GM23338 (cell line): ENCODE measurements at regions not wholly inside any gene's neighbourhood (a gene's known extent, or its start where the extent isn't known, plus 50 kb on each side); places are given as distances from the start of the nearest gene placed in this dataset.

Experiments
- ATAC-seq: fragments of 200-7000 bp; cut with Tn5 transposase; 3 replicates; pipeline ENCODE4 v1.9.1; 2020
- DNase-seq: peaks from one replicate; pipeline ENCODE4 v3.0.0-alpha.2; 2015; ENCODE audit warnings: low spot score
- H2AFZ ChIP-seq: fragments of 200-600 bp; sonication (generic); 2 replicates; pipeline ENCODE4 v1.8.0; 2016; ENCODE audit warnings: antibody characterized with exemption, mild to moderate bottlenecking, moderate library complexity
- H3F3A ChIP-seq: fragments of 200-600 bp; sonication (generic); replicated peaks from 2 replicates; pipeline ENCODE4 v1.8.0; 2017; ENCODE audit warnings: antibody characterized with exemption, mixed run types, low read depth
- H3K27ac ChIP-seq: fragments of 200-600 bp; sonication (generic); 2 replicates; pipeline ENCODE4 v1.6.1; 2016; ENCODE audit warnings: low read depth
- H3K27me3 ChIP-seq: fragments of 200-600 bp; sonication (generic); 2 replicates; pipeline ENCODE4 v1.8.0; 2016; ENCODE audit warnings: mild to moderate bottlenecking, mixed run types, moderate library complexity; ENCODE audit not compliant: insufficient read depth
- H3K36me3 ChIP-seq: fragments of 200-600 bp; sonication (generic); 2 replicates; pipeline ENCODE4 v1.8.0; 2016; ENCODE audit warnings: mild to moderate bottlenecking; ENCODE audit not compliant: insufficient read depth
- H3K4me1 ChIP-seq: fragments of 200-600 bp; sonication (generic); 2 replicates; pipeline ENCODE4 v1.8.0; 2016; ENCODE audit warnings: mild to moderate bottlenecking, moderate library complexity; ENCODE audit not compliant: insufficient read depth
- H3K4me2 ChIP-seq: fragments of 200-600 bp; sonication (generic); 2 replicates; pipeline ENCODE4 v1.7.1; 2017; ENCODE audit warnings: mixed run types
- H3K4me3 ChIP-seq: fragments of 200-600 bp; sonication (generic); 2 replicates; pipeline ENCODE4 v1.6.1; 2016; ENCODE audit warnings: mixed run types
- H3K79me2 ChIP-seq: fragments of 200-600 bp; sonication (generic); replicated peaks from 2 replicates; pipeline ENCODE4 v1.8.0; 2017; ENCODE audit warnings: mild to moderate bottlenecking; ENCODE audit not compliant: insufficient read depth
- H3K9me2 ChIP-seq: fragments of 200-600 bp; sonication (generic); 2 replicates; pipeline ENCODE4 v1.8.0; 2017; ENCODE audit not compliant: insufficient read depth
- H4K20me1 ChIP-seq: fragments of 200-600 bp; sonication (generic); replicated peaks from 2 replicates; pipeline ENCODE4 v1.8.0; 2017; ENCODE audit warnings: mild to moderate bottlenecking; ENCODE audit not compliant: insufficient read depth
- H3K27ac Mint-ChIP-seq: 2 replicates; pipeline ENCODE4 v1.8.0; 2020; ENCODE audit warnings: inconsistent platforms, mild to moderate bottlenecking, moderate library complexity, mixed read lengths
- H3K27me3 Mint-ChIP-seq: 3 replicates; pipeline ENCODE4 v1.8.0; 2022; ENCODE audit warnings: low read depth, mild to moderate bottlenecking, moderate library complexity, mixed read lengths, inconsistent platforms; ENCODE audit not compliant: insufficient read depth, poor library complexity
- H3K36me3 Mint-ChIP-seq: 3 replicates; pipeline ENCODE4 v1.8.0; 2021; ENCODE audit warnings: low read depth, mild to moderate bottlenecking, inconsistent platforms, moderate library complexity, mixed read lengths
- H3K4me1 Mint-ChIP-seq: 3 replicates; pipeline ENCODE4 v1.8.0; 2020; ENCODE audit warnings: mild to moderate bottlenecking, inconsistent platforms, mixed read lengths
- H3K4me3 Mint-ChIP-seq: 3 replicates; pipeline ENCODE4 v1.8.0; 2021; ENCODE audit warnings: moderate library complexity, mild to moderate bottlenecking, inconsistent platforms, mixed read lengths
- H3K9me3 Mint-ChIP-seq: 3 replicates; pipeline ENCODE4 v1.8.0; 2020; ENCODE audit warnings: moderate library complexity, mild to moderate bottlenecking, inconsistent platforms, mixed read lengths
- EZH2 ChIP-seq: fragments of 200-600 bp; sonication (generic); IDR thresholded peaks from one replicate; pipeline ENCODE4 v1.8.0; 2017; ENCODE audit warnings: antibody characterized with exemption, mild to moderate bottlenecking, low read depth; ENCODE audit not compliant: unreplicated experiment
- EZH2phosphoT487 ChIP-seq: fragments of 200-600 bp; sonication (generic); IDR thresholded peaks from one replicate; pipeline ENCODE4 v1.8.1; 2018; ENCODE audit warnings: antibody characterized with exemption; ENCODE audit not compliant: unreplicated experiment
- JUNB ChIP-seq: IDR thresholded peaks from one replicate; pipeline ENCODE4 v1.6.1; 2016; ENCODE audit warnings: antibody characterized with exemption; ENCODE audit not compliant: unreplicated experiment
- NANOG ChIP-seq: IDR thresholded peaks from 2 replicates; pipeline ENCODE4 v1.6.1; 2016; ENCODE audit warnings: antibody characterized with exemption, borderline replicate concordance
- POLR2AphosphoS5 ChIP-seq: IDR thresholded peaks from 2 replicates; pipeline ENCODE4 v1.6.1; 2016; ENCODE audit warnings: antibody characterized with exemption, low read depth
- STAT1 ChIP-seq: IDR thresholded peaks from one replicate; pipeline ENCODE4 v1.6.1; 2016; ENCODE audit warnings: antibody characterized with exemption; ENCODE audit not compliant: unreplicated experiment
- ZNF114 ChIP-seq: fragments of 250-450 bp; sonication (Bioruptor Pico); IDR thresholded peaks from 2 replicates; pipeline ENCODE4 v1.5.0; 2020; ENCODE audit warnings: mild to moderate bottlenecking, moderate library complexity
- ZNF331 ChIP-seq: fragments of 250-450 bp; sonication (Bioruptor Pico); IDR thresholded peaks from 2 replicates; pipeline ENCODE4 v1.5.0; 2020; ENCODE audit warnings: low read depth, mild to moderate bottlenecking, moderate library complexity
- TF ChIP-seq, protein P1 (sequence below): IDR thresholded peaks from one replicate; pipeline ENCODE4 v1.6.1; 2018; ENCODE audit warnings: antibody characterized with exemption; ENCODE audit not compliant: unreplicated experiment
- TF ChIP-seq, protein P2 (sequence below), 2 experiments: fragments of 200-600 bp in 1 of 2; sonication (generic) in 1 of 2; conservative IDR thresholded peaks; 2 replicates each; pipeline versions ENCODE4 v1.5.1 to v1.6.1; 2016 to 2017; ENCODE audit warnings: antibody characterized with exemption in 2 of 2, low read depth in 2 of 2, mild to moderate bottlenecking in 2 of 2, moderate library complexity in 1 of 2
- TF ChIP-seq, protein P3 (sequence below): fragments of 250-450 bp; sonication (Bioruptor Pico); IDR thresholded peaks from 2 replicates; pipeline ENCODE4 v1.5.0; 2020; ENCODE audit warnings: mild to moderate bottlenecking, moderate library complexity

DNA sequence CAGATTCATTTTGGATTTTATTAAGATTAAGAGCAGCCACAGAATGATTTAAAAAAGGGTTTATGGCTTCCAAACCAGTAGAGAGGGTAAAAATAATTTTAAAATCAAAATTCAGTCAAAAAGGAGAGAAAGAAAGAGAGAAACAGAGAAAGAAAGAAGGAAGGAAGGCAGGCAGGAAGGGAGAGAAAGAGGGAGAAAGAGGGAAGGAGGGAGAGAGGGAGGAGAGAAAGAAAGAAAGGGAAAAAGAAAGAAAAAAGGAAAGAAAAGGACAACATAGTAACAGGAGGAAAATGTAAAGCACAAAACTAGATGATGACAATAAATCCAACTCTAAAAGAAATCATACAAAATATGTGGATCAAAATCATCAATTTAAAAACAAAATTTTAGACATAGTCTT, 79.6 kb upstream of the FRG1 start:
- Histone ChIP-seq H3F3A (no peaks in the 10 kb centered on the region), H2AFZ (no peak overlapping the region), H3K36me3 (no peaks in the 10 kb centered on the region), H3K27ac (no peak overlapping the region), H4K20me1 (no peaks in the 10 kb centered on the region), H3K4me1 (no peaks in the 10 kb centered on the region), H3K27me3 (no peaks in the 10 kb centered on the region), H3K9me2 (no peaks in the 10 kb centered on the region), H3K4me2 (no peak overlapping the region), H3K79me2 (no peaks in the 10 kb centered on the region), H3K4me3 (no peak overlapping the region)
- no peaks in the 10 kb centered on the region for H3K36me3 Mint-ChIP-seq
- H3K27ac Mint-ChIP-seq = no peak overlapping the region
- H3K4me3 Mint-ChIP-seq = no peak overlapping the region
- DNase-seq (no peak), ATAC-seq (no peak)
- no peaks in the 10 kb centered on the region for H3K27me3 Mint-ChIP-seq
- H3K4me1 Mint-ChIP-seq = no peaks in the 10 kb centered on the region
- H3K9me3 Mint-ChIP-seq = peaks cover 59% of the 10 kb centered on the region
- TF ChIP-seq POLR2AphosphoS5 (no peak), NANOG (no peak), JUNB (no peak), ZNF331 (CRISPR knock-in tag) (no peak)

DNA sequence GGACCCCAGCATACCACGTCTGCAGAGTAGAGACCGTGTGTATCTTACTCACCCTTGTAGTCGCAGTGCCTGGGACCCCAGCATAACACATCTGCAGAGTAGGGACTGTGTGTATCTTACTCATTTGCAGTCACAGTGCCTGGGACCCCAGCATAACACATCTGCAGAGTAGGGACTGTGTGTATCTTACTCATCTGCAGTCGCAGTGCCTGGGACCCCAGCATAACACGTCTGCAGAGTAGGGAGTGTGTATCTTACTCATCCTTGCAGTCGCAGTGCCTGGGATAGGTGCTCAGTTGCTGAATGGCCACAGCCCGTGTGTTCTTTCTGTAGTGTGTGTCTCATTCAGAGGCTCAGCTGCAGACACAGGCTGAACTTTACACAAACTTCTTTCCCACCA, 71.4 kb upstream of the FRG1 start:
- no peak overlapping the region for H3K27ac ChIP-seq
- no peak overlapping the region for H2AFZ ChIP-seq
- no peak overlapping the region for H3K4me2 ChIP-seq
- no peak for ATAC-seq
- Mint-ChIP-seq H3K36me3 (peaks cover 3% of the 10 kb centered on the region; the same call in 1 of the 3 replicates), H3K4me3 (no peak overlapping the region), H3K27me3 (peaks cover 5% of the 10 kb centered on the region), H3K9me3 (peaks cover 54% of the 10 kb centered on the region), H3K4me1 (no peaks in the 10 kb centered on the region), H3K27ac (no peak overlapping the region)
- TF ChIP-seq, protein P1, sequence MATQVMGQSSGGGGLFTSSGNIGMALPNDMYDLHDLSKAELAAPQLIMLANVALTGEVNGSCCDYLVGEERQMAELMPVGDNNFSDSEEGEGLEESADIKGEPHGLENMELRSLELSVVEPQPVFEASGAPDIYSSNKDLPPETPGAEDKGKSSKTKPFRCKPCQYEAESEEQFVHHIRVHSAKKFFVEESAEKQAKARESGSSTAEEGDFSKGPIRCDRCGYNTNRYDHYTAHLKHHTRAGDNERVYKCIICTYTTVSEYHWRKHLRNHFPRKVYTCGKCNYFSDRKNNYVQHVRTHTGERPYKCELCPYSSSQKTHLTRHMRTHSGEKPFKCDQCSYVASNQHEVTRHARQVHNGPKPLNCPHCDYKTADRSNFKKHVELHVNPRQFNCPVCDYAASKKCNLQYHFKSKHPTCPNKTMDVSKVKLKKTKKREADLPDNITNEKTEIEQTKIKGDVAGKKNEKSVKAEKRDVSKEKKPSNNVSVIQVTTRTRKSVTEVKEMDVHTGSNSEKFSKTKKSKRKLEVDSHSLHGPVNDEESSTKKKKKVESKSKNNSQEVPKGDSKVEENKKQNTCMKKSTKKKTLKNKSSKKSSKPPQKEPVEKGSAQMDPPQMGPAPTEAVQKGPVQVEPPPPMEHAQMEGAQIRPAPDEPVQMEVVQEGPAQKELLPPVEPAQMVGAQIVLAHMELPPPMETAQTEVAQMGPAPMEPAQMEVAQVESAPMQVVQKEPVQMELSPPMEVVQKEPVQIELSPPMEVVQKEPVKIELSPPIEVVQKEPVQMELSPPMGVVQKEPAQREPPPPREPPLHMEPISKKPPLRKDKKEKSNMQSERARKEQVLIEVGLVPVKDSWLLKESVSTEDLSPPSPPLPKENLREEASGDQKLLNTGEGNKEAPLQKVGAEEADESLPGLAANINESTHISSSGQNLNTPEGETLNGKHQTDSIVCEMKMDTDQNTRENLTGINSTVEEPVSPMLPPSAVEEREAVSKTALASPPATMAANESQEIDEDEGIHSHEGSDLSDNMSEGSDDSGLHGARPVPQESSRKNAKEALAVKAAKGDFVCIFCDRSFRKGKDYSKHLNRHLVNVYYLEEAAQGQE = no peak
- no peak for TF ChIP-seq NANOG
- TF ChIP-seq STAT1 = no peak
- TF ChIP-seq EZH2phosphoT487 = no peak
- TF ChIP-seq, protein P2, sequence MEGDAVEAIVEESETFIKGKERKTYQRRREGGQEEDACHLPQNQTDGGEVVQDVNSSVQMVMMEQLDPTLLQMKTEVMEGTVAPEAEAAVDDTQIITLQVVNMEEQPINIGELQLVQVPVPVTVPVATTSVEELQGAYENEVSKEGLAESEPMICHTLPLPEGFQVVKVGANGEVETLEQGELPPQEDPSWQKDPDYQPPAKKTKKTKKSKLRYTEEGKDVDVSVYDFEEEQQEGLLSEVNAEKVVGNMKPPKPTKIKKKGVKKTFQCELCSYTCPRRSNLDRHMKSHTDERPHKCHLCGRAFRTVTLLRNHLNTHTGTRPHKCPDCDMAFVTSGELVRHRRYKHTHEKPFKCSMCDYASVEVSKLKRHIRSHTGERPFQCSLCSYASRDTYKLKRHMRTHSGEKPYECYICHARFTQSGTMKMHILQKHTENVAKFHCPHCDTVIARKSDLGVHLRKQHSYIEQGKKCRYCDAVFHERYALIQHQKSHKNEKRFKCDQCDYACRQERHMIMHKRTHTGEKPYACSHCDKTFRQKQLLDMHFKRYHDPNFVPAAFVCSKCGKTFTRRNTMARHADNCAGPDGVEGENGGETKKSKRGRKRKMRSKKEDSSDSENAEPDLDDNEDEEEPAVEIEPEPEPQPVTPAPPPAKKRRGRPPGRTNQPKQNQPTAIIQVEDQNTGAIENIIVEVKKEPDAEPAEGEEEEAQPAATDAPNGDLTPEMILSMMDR (conservative IDR thresholded peaks at IDR 0.05; ENCODE audit: low read depth in 2 of 2) = no peak
- no peak for TF ChIP-seq JUNB
- TF ChIP-seq EZH2 = no peak
- TF ChIP-seq, protein P3, sequence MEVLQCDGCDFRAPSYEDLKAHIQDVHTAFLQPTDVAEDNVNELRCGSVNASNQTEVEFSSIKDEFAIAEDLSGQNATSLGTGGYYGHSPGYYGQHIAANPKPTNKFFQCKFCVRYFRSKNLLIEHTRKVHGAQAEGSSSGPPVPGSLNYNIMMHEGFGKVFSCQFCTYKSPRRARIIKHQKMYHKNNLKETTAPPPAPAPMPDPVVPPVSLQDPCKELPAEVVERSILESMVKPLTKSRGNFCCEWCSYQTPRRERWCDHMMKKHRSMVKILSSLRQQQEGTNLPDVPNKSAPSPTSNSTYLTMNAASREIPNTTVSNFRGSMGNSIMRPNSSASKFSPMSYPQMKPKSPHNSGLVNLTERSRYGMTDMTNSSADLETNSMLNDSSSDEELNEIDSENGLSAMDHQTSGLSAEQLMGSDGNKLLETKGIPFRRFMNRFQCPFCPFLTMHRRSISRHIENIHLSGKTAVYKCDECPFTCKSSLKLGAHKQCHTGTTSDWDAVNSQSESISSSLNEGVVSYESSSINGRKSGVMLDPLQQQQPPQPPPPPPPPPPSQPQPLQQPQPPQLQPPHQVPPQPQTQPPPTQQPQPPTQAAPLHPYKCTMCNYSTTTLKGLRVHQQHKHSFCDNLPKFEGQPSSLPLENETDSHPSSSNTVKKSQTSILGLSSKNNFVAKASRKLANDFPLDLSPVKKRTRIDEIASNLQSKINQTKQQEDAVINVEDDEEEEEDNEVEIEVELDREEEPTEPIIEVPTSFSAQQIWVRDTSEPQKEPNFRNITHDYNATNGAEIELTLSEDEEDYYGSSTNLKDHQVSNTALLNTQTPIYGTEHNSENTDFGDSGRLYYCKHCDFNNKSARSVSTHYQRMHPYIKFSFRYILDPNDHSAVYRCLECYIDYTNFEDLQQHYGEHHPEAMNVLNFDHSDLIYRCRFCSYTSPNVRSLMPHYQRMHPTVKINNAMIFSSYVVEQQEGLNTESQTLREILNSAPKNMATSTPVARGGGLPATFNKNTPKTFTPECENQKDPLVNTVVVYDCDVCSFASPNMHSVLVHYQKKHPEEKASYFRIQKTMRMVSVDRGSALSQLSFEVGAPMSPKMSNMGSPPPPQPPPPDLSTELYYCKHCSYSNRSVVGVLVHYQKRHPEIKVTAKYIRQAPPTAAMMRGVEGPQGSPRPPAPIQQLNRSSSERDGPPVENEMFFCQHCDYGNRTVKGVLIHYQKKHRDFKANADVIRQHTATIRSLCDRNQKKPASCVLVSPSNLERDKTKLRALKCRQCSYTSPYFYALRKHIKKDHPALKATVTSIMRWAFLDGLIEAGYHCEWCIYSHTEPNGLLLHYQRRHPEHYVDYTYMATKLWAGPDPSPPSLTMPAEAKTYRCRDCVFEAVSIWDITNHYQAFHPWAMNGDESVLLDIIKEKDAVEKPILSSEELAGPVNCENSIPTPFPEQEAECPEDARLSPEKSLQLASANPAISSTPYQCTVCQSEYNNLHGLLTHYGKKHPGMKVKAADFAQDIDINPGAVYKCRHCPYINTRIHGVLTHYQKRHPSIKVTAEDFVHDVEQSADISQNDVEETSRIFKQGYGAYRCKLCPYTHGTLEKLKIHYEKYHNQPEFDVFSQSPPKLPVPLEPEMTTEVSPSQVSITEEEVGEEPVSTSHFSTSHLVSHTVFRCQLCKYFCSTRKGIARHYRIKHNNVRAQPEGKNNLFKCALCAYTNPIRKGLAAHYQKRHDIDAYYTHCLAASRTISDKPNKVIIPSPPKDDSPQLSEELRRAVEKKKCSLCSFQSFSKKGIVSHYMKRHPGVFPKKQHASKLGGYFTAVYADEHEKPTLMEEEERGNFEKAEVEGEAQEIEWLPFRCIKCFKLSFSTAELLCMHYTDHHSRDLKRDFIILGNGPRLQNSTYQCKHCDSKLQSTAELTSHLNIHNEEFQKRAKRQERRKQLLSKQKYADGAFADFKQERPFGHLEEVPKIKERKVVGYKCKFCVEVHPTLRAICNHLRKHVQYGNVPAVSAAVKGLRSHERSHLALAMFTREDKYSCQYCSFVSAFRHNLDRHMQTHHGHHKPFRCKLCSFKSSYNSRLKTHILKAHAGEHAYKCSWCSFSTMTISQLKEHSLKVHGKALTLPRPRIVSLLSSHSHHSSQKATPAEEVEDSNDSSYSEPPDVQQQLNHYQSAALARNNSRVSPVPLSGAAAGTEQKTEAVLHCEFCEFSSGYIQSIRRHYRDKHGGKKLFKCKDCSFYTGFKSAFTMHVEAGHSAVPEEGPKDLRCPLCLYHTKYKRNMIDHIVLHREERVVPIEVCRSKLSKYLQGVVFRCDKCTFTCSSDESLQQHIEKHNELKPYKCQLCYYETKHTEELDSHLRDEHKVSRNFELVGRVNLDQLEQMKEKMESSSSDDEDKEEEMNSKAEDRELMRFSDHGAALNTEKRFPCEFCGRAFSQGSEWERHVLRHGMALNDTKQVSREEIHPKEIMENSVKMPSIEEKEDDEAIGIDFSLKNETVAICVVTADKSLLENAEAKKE = no peak
- TF ChIP-seq POLR2AphosphoS5 = no peak
- TF ChIP-seq ZNF114 (CRISPR knock-in tag) = no peak
- 0 out of 2 replicates have a peak, but pooled peaks cover 5% of the 10 kb centered on the region for H3K9me2 ChIP-seq
- no peaks in the 10 kb centered on the region for H3K79me2 ChIP-seq
- no peaks in the 10 kb centered on the region for H3K36me3 ChIP-seq
- DNase-seq = no peak
- H3K4me3 ChIP-seq = no peak overlapping the region
- no peaks in the 10 kb centered on the region for H3F3A ChIP-seq
- H4K20me1 ChIP-seq = no peaks in the 10 kb centered on the region
- H3K4me1 ChIP-seq = no peaks in the 10 kb centered on the region
- H3K27me3 ChIP-seq = no peaks in the 10 kb centered on the region
